DOHH2 (cell line): ENCODE measurements at regions not wholly inside any gene's neighbourhood (a gene's known extent, or its start where the extent isn't known, plus 50 kb on each side); places are given as distances from the start of the nearest gene placed in this dataset.

Experiments
- H3F3A ChIP-seq: fragments of 200-600 bp; sonication (generic), shearing (Covaris generic); 2 replicates; pipeline ENCODE4 v1.6.0; 2016; ENCODE audit warnings: antibody characterized with exemption, mild to moderate bottlenecking; ENCODE audit not compliant: control insufficient read depth, insufficient read depth
- H3K27ac ChIP-seq: fragments of 200-600 bp; sonication (generic); 2 replicates; pipeline ENCODE4 v1.5.1; 2014; ENCODE audit warnings: low read depth, mild to moderate bottlenecking, low read length, moderate library complexity
- H3K27me3 ChIP-seq: fragments of 200-600 bp; sonication (generic); 2 replicates; pipeline ENCODE4 v1.6.1; 2014; ENCODE audit warnings: mild to moderate bottlenecking, low read length, mixed read lengths; ENCODE audit not compliant: control insufficient read depth
- H3K36me3 ChIP-seq: fragments of 200-600 bp; sonication (generic); 2 replicates; pipeline ENCODE4 v1.6.1; 2014; ENCODE audit warnings: mild to moderate bottlenecking, low read length, moderate library complexity, mixed read lengths; ENCODE audit not compliant: control insufficient read depth
- H3K4me1 ChIP-seq: fragments of 200-600 bp; sonication (generic); 2 replicates; pipeline ENCODE4 v1.6.1; 2014; ENCODE audit warnings: mild to moderate bottlenecking, low read length, mixed read lengths; ENCODE audit not compliant: control insufficient read depth
- H3K4me2 ChIP-seq: fragments of 200-600 bp; sonication (generic); 2 replicates; pipeline ENCODE4 v1.6.0; 2014; ENCODE audit warnings: mild to moderate bottlenecking, low read length, moderate library complexity
- H3K4me3 ChIP-seq: fragments of 200-600 bp; sonication (generic); 2 replicates; pipeline ENCODE4 v1.5.1; 2014; ENCODE audit warnings: mild to moderate bottlenecking, low read length, mixed read lengths
- H3K79me2 ChIP-seq: fragments of 200-600 bp; sonication (generic); 2 replicates; pipeline ENCODE4 v1.6.1; 2014; ENCODE audit warnings: mild to moderate bottlenecking, low read length, mixed read lengths; ENCODE audit not compliant: control insufficient read depth
- H3K9me2 ChIP-seq: fragments of 200-600 bp; sonication (generic); replicated peaks from 2 replicates; pipeline ENCODE4 v1.6.1; 2014; ENCODE audit warnings: mild to moderate bottlenecking, low read length, mixed read lengths; ENCODE audit not compliant: control insufficient read depth
- H3K9me3 ChIP-seq: fragments of 200-600 bp; sonication (generic); 2 replicates; pipeline ENCODE4 v1.6.1; 2014; ENCODE audit warnings: antibody characterized with exemption, low read length, mixed read lengths; ENCODE audit not compliant: control insufficient read depth, insufficient read depth
- H4K20me1 ChIP-seq: fragments of 200-600 bp; sonication (generic); 2 replicates; pipeline ENCODE4 v1.6.0; 2014; ENCODE audit warnings: low read depth, mild to moderate bottlenecking, antibody characterized with exemption, low read length, moderate library complexity; ENCODE audit not compliant: control insufficient read depth, insufficient read depth
- CTCF ChIP-seq: fragments of 200-600 bp; sonication (generic); IDR thresholded peaks from one replicate; pipeline ENCODE4 v1.5.1; 2014; ENCODE audit warnings: antibody characterized with exemption, mild to moderate bottlenecking, low read depth, low read length; ENCODE audit not compliant: poor library complexity, severe bottlenecking
- EZH2phosphoT487 ChIP-seq: fragments of 200-600 bp; sonication (generic); IDR thresholded peaks from 2 replicates; pipeline ENCODE4 v1.6.1; 2017; ENCODE audit warnings: borderline replicate concordance, mild to moderate bottlenecking, antibody characterized with exemption, low read length, moderate library complexity, mixed read lengths

GRCh38 chr14:101369194-101369915 lies 191.9 kb upstream of the DIO3 start:
- Histone ChIP-seq H4K20me1 (no peaks in the 10 kb centered on the region), H3K27ac (no peak overlapping the region), H3K36me3 (no peaks in the 10 kb centered on the region), H3K4me2 (no peak overlapping the region), H3K4me3 (no peak overlapping the region), H3K9me3 (no peaks in the 10 kb centered on the region), H3K27me3 (no peaks in the 10 kb centered on the region), H3K9me2 (no peaks in the 10 kb centered on the region), H3F3A (peaks cover 9% of the 10 kb centered on the region), H3K79me2 (no peaks in the 10 kb centered on the region), H3K4me1 (peaks cover 64% of the 10 kb centered on the region)
- no peak for TF ChIP-seq EZH2phosphoT487
- TF ChIP-seq CTCF, result no peak

GRCh38 chr14:101369916-101370592 lies 191.2 kb upstream of the DIO3 start:
- H4K20me1 ChIP-seq, result no peaks in the 10 kb centered on the region
- peaks cover 57% of the 10 kb centered on the region for H3K4me1 ChIP-seq
- no peaks in the 10 kb centered on the region for H3K9me3 ChIP-seq
- H3K27ac ChIP-seq, result no peak overlapping the region
- no peak for TF ChIP-seq CTCF
- TF ChIP-seq EZH2phosphoT487, result no peak
- no peak overlapping the region for H3K4me3 ChIP-seq
- no peak overlapping the region for H3K4me2 ChIP-seq
- no peaks in the 10 kb centered on the region for H3K9me2 ChIP-seq
- no peaks in the 10 kb centered on the region for H3K36me3 ChIP-seq
- peaks cover 9% of the 10 kb centered on the region for H3F3A ChIP-seq
- no peaks in the 10 kb centered on the region for H3K79me2 ChIP-seq
- no peaks in the 10 kb centered on the region for H3K27me3 ChIP-seq

GRCh38 chr14:101370593-101371569 lies 190.4 kb upstream of the DIO3 start:
- Histone ChIP-seq H4K20me1 (no peaks in the 10 kb centered on the region), H3K9me3 (no peaks in the 10 kb centered on the region), H3K4me3 (no peak overlapping the region), H3K36me3 (no peaks in the 10 kb centered on the region), H3K27ac (no peak overlapping the region), H3K4me2 (no peak overlapping the region), H3K9me2 (no peaks in the 10 kb centered on the region), H3K4me1 (peaks cover 49% of the 10 kb centered on the region), H3K79me2 (no peaks in the 10 kb centered on the region), H3F3A (peaks cover 9% of the 10 kb centered on the region), H3K27me3 (no peaks in the 10 kb centered on the region)
- TF ChIP-seq CTCF (no peak), EZH2phosphoT487 (no peak)
